Transverse colon (tissue), 4 donors: ENCODE measurements at regions not wholly inside any gene's neighbourhood (a gene's known extent, or its start where the extent isn't known, plus 50 kb on each side); places are given as distances from the start of the nearest gene placed in this dataset.

Source experiments
- DNase-seq: peaks from one replicate; pipeline ENCODE4 v3.0.0-alpha.2; 2019
- H3K27ac ChIP-seq, 4 donors: fragments of 200-600 bp; sonication (generic); 2 replicates each; pipeline ENCODE4 v1.5.1; 2016 to 2018; ENCODE audit warnings: inconsistent platforms in 4 of 4
- H3K27me3 ChIP-seq: fragments of 200-600 bp; sonication (generic); 2 replicates; pipeline ENCODE4 v1.5.1; 2017; ENCODE audit warnings: inconsistent platforms
- H3K36me3 ChIP-seq, 4 donors: fragments of 200-600 bp; sonication (generic); 2 replicates each; pipeline ENCODE4 v1.5.1; 2017 to 2019; ENCODE audit warnings: inconsistent platforms in 4 of 4
- H3K4me1 ChIP-seq, 4 donors: fragments of 200-600 bp; sonication (generic); 2 replicates each; pipeline ENCODE4 v1.5.1; 2017 to 2020; ENCODE audit warnings: inconsistent platforms in 4 of 4
- H3K4me3 ChIP-seq, 4 donors: fragments of 200-600 bp; sonication (generic); 1 replicate in 1 of 4; 2 replicates in 3 of 4; pipeline versions ENCODE4 v1.5.1 to v1.6.1; 2017 to 2019; ENCODE audit warnings: inconsistent platforms in 4 of 4
- H3K9me3 ChIP-seq, 2 donors: fragments of 200-600 bp; sonication (generic); 2 replicates each; pipeline ENCODE4 v1.5.1; 2017 to 2019; ENCODE audit warnings: inconsistent platforms in 2 of 2
- CTCF ChIP-seq, 5 experiments: fragments of 200-600 bp in 3 of 5; fragments of 450-650 bp in 2 of 5; sonication (generic) in 3 of 5; IDR thresholded peaks; 1 replicate in 2 of 5; 2 replicates in 3 of 5; pipeline ENCODE4 v1.5.1; 2016 to 2017; ENCODE audit warnings: antibody characterized with exemption in 5 of 5, inconsistent platforms in 3 of 5, mild to moderate bottlenecking in 2 of 5, moderate library complexity in 1 of 5
- EP300 ChIP-seq: sonication (generic); formaldehyde crosslinking; IDR thresholded peaks from one replicate; pipeline ENCODE4 v1.6.1; 2017; ENCODE audit warnings: antibody characterized with exemption, low read depth
- POLR2A ChIP-seq: fragments of 450-650 bp; IDR thresholded peaks from one replicate; pipeline ENCODE4 v1.6.1; 2016; ENCODE audit warnings: antibody characterized with exemption, mild to moderate bottlenecking, moderate library complexity
- POLR2AphosphoS5 ChIP-seq, 3 donors: sonication (generic); formaldehyde crosslinking; IDR thresholded peaks; one replicate each; pipeline ENCODE4 v1.6.1; 2016; ENCODE audit warnings: antibody characterized with exemption in 3 of 3
- WGBS, 2 donors: methylation state at CpG; one replicate each; pipeline ENCODE4 v1.1.5; 2018; ENCODE audit warnings: low coverage in 1 of 2; 5-methylcytosine and 5-hydroxymethylcytosine counted together
- in situ Hi-C, 4 donors: fragments of 200-750 bp; cut with MboI; loops; one replicate each; pipeline versions ENCODE4 v1.15.0 to v1.15.1; 2017; ENCODE audit warnings: low sequenced_read_pairs in 3 of 4, low pct_ligation_motif_present in 1 of 4, low pct_unique_long_range_greater_than_20kb in 1 of 4
- intact Hi-C: fragments of 100-400 bp; cut with DNase I; formaldehyde crosslinking; loops from one replicate; pipeline ENCODE4 v1.15.1; 2023; ENCODE audit warnings: low total_unique reads

- intact Hi-C loops (no loop called here), in situ Hi-C loops (loop anchor here in 1 of 4 donors (25.0 kb wide), 1 partner anchor 1434 kb away; no protein-coding TSS in a partner anchor)
- WGBS, 2 donors, result 80 to 84% methylated on average over 4 to 6 of the region's 6 CpGs
These were observed 201.4 kb downstream of the IBTK start for GRCh38 chr6:82045965-82046756.

GRCh38 chr6:82040405-82041221 lies 206.9 kb downstream of the IBTK start:
- intact Hi-C loops (no loop called here), in situ Hi-C loops (loop anchor here in 1 of 4 donors (25.0 kb wide), 1 partner anchor 1428 kb away; no protein-coding TSS in a partner anchor)
- no peak for DNase-seq
- H3K4me1 ChIP-seq, result no peaks in the 10 kb centered on the region
- TF ChIP-seq CTCF (IDR thresholded peaks at IDR 0.05), result peak; percentile 52 to 63 (median 55)
- TF ChIP-seq POLR2A, result no peak
- TF ChIP-seq POLR2AphosphoS5 (IDR thresholded peaks at IDR 0.05), result no peak
- no peak for TF ChIP-seq EP300
- no peaks in the 10 kb centered on the region for H3K27me3 ChIP-seq
- no peaks in the 10 kb centered on the region for H3K36me3 ChIP-seq
- H3K27ac ChIP-seq, result no peak overlapping the region
- WGBS, 2 donors, result 40 to 46% methylated on average over 2 to 4 of the region's 4 CpGs
- H3K9me3 ChIP-seq, result no peaks in the 10 kb centered on the region
- H3K4me3 ChIP-seq, result no peak overlapping the region

More at GRCh38 chr6:82045965-82046756, 201.4 kb downstream of the IBTK start:
- no peaks in the 10 kb centered on the region for H3K36me3 ChIP-seq
- no peaks in the 10 kb centered on the region for H3K9me3 ChIP-seq
- DNase-seq, result no peak
- H3K4me3 ChIP-seq, result no peak overlapping the region
- H3K4me1 ChIP-seq, result no peaks in the 10 kb centered on the region
- H3K27ac ChIP-seq, result no peak overlapping the region
- TF ChIP-seq EP300, result no peak
- TF ChIP-seq POLR2A, result no peak
- no peaks in the 10 kb centered on the region for H3K27me3 ChIP-seq

- in situ Hi-C loops, result loop anchor here in 1 of 4 donors (25.0 kb wide), 1 partner anchor 1426 kb away; no protein-coding TSS in a partner anchor
- H3K9me3 ChIP-seq, result no peaks in the 10 kb centered on the region
- DNase-seq, result no peak
- intact Hi-C loops, result no loop called here
- no peaks in the 10 kb centered on the region for H3K27me3 ChIP-seq
- H3K4me1 ChIP-seq, result no peaks in the 10 kb centered on the region
- no peak overlapping the region for H3K4me3 ChIP-seq
- no peak for TF ChIP-seq EP300
- TF ChIP-seq POLR2AphosphoS5 (IDR thresholded peaks at IDR 0.05), result no peak
- TF ChIP-seq CTCF (IDR thresholded peaks at IDR 0.05), result no peak
- TF ChIP-seq POLR2A, result no peak
- H3K36me3 ChIP-seq, result no peaks in the 10 kb centered on the region
- H3K27ac ChIP-seq, result no peak overlapping the region
- 57 to 81% methylated on average over 3 to 5 of the region's 5 CpGs for WGBS, 2 donors
These were observed 208.9 kb downstream of the IBTK start for GRCh38 chr6:82038631-82039030.

GRCh38 chr6:82035526-82035925 lies 212.0 kb downstream of the IBTK start:
- H3K9me3 ChIP-seq, result no peaks in the 10 kb centered on the region
- intact Hi-C loops, result no loop called here
- DNase-seq, result no peak

More at GRCh38 chr6:82035526-82035925, 212.0 kb downstream of the IBTK start:
- in situ Hi-C loops, result loop anchor here in 1 of 4 donors (25.0 kb wide), 1 partner anchor 1423 kb away; no protein-coding TSS in a partner anchor
- 62 to 83% methylated on average over 2 of the region's 2 CpGs for WGBS, 2 donors
- no peak overlapping the region for H3K4me3 ChIP-seq
- H3K27me3 ChIP-seq, result no peaks in the 10 kb centered on the region
- no peak overlapping the region for H3K27ac ChIP-seq
- TF ChIP-seq POLR2AphosphoS5 (IDR thresholded peaks at IDR 0.05) (no peak), CTCF (IDR thresholded peaks at IDR 0.05) (no peak), EP300 (no peak)
- no peaks in the 10 kb centered on the region for H3K36me3 ChIP-seq
- no peaks in the 10 kb centered on the region for H3K4me1 ChIP-seq
